GM23338 (cell line): ENCODE measurements at regions not wholly inside any gene's neighbourhood (a gene's known extent, or its start where the extent isn't known, plus 50 kb on each side); places are given as distances from the start of the nearest gene placed in this dataset.

Experiments used
- EZH2 ChIP-seq: fragments of 200-600 bp; sonication (generic); IDR thresholded peaks from one replicate; pipeline ENCODE4 v1.8.0; 2017; ENCODE audit warnings: antibody characterized with exemption, mild to moderate bottlenecking, low read depth; ENCODE audit not compliant: unreplicated experiment
- EZH2phosphoT487 ChIP-seq: fragments of 200-600 bp; sonication (generic); IDR thresholded peaks from one replicate; pipeline ENCODE4 v1.8.1; 2018; ENCODE audit warnings: antibody characterized with exemption; ENCODE audit not compliant: unreplicated experiment
- JUNB ChIP-seq: IDR thresholded peaks from one replicate; pipeline ENCODE4 v1.6.1; 2016; ENCODE audit warnings: antibody characterized with exemption; ENCODE audit not compliant: unreplicated experiment
- POLR2AphosphoS5 ChIP-seq: IDR thresholded peaks from 2 replicates; pipeline ENCODE4 v1.6.1; 2016; ENCODE audit warnings: antibody characterized with exemption, low read depth
- STAT1 ChIP-seq: IDR thresholded peaks from one replicate; pipeline ENCODE4 v1.6.1; 2016; ENCODE audit warnings: antibody characterized with exemption; ENCODE audit not compliant: unreplicated experiment
- TF ChIP-seq, protein P1 (sequence below), 2 experiments: fragments of 200-600 bp in 1 of 2; sonication (generic) in 1 of 2; conservative IDR thresholded peaks; 2 replicates each; pipeline versions ENCODE4 v1.5.1 to v1.6.1; 2016 to 2017; ENCODE audit warnings: antibody characterized with exemption in 2 of 2, low read depth in 2 of 2, mild to moderate bottlenecking in 2 of 2, moderate library complexity in 1 of 2
- TF ChIP-seq, protein P2 (sequence below): IDR thresholded peaks from one replicate; pipeline ENCODE4 v1.6.1; 2018; ENCODE audit warnings: antibody characterized with exemption; ENCODE audit not compliant: unreplicated experiment
- TF ChIP-seq, protein P3 (sequence below): IDR thresholded peaks from 2 replicates; pipeline ENCODE4 v1.6.1; 2016; ENCODE audit warnings: antibody characterized with exemption

DNA sequence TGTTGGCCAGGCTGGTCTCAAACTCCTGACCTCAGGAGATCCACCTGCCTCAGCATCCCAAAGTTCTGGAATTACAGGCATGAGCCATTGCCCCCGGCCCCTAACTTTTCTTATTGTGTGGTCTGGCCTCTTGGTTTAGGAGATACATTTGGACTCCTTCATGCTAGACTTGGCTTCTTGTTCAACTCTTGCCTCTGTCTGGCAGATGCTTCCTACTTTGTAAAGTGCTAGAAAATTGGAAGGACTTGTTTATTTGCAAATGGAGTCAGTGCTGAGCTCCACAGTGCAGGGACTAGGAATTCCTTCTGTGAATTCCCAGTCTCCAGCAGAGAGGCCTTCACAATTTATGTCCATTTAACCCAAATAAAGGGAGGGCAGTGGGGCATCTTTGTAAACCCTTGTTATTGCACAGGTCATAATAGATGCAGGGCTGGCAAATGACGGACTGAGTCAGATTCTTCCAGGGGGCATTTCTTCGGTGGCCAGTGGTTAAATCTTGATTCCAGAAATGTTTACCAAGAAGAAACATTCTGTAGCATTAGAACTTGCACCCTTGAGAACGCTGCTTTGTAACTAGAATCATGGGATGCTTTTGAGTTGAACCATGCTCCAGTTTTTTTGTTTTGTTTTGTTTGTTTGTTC lies 73.8 kb upstream of the TBX3 start:
- no peak for TF ChIP-seq EZH2
- TF ChIP-seq, protein P1, sequence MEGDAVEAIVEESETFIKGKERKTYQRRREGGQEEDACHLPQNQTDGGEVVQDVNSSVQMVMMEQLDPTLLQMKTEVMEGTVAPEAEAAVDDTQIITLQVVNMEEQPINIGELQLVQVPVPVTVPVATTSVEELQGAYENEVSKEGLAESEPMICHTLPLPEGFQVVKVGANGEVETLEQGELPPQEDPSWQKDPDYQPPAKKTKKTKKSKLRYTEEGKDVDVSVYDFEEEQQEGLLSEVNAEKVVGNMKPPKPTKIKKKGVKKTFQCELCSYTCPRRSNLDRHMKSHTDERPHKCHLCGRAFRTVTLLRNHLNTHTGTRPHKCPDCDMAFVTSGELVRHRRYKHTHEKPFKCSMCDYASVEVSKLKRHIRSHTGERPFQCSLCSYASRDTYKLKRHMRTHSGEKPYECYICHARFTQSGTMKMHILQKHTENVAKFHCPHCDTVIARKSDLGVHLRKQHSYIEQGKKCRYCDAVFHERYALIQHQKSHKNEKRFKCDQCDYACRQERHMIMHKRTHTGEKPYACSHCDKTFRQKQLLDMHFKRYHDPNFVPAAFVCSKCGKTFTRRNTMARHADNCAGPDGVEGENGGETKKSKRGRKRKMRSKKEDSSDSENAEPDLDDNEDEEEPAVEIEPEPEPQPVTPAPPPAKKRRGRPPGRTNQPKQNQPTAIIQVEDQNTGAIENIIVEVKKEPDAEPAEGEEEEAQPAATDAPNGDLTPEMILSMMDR (conservative IDR thresholded peaks at IDR 0.05; ENCODE audit: low read depth in 2 of 2): no peak
- TF ChIP-seq EZH2phosphoT487: no peak
- no peak for TF ChIP-seq POLR2AphosphoS5
- TF ChIP-seq, protein P2, sequence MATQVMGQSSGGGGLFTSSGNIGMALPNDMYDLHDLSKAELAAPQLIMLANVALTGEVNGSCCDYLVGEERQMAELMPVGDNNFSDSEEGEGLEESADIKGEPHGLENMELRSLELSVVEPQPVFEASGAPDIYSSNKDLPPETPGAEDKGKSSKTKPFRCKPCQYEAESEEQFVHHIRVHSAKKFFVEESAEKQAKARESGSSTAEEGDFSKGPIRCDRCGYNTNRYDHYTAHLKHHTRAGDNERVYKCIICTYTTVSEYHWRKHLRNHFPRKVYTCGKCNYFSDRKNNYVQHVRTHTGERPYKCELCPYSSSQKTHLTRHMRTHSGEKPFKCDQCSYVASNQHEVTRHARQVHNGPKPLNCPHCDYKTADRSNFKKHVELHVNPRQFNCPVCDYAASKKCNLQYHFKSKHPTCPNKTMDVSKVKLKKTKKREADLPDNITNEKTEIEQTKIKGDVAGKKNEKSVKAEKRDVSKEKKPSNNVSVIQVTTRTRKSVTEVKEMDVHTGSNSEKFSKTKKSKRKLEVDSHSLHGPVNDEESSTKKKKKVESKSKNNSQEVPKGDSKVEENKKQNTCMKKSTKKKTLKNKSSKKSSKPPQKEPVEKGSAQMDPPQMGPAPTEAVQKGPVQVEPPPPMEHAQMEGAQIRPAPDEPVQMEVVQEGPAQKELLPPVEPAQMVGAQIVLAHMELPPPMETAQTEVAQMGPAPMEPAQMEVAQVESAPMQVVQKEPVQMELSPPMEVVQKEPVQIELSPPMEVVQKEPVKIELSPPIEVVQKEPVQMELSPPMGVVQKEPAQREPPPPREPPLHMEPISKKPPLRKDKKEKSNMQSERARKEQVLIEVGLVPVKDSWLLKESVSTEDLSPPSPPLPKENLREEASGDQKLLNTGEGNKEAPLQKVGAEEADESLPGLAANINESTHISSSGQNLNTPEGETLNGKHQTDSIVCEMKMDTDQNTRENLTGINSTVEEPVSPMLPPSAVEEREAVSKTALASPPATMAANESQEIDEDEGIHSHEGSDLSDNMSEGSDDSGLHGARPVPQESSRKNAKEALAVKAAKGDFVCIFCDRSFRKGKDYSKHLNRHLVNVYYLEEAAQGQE: no peak
- TF ChIP-seq JUNB: no peak
- TF ChIP-seq STAT1: no peak
- TF ChIP-seq, protein P3, sequence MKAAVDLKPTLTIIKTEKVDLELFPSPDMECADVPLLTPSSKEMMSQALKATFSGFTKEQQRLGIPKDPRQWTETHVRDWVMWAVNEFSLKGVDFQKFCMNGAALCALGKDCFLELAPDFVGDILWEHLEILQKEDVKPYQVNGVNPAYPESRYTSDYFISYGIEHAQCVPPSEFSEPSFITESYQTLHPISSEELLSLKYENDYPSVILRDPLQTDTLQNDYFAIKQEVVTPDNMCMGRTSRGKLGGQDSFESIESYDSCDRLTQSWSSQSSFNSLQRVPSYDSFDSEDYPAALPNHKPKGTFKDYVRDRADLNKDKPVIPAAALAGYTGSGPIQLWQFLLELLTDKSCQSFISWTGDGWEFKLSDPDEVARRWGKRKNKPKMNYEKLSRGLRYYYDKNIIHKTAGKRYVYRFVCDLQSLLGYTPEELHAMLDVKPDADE: no peak
